Suppressor macrophage treated with lipopolysaccharide for 1 hour (primary cell): ENCODE measurements at regions not wholly inside any gene's neighbourhood (a gene's known extent, or its start where the extent isn't known, plus 50 kb on each side); places are given as distances from the start of the nearest gene placed in this dataset.

Experiments
- DNase-seq, 3 donors: peaks; one replicate each; pipeline ENCODE4 v3.0.0-alpha.2; 2020 to 2022

GRCh38 chr9:11755951-11756350, 937.2 kb upstream of the TYRP1 start:
- no peak for DNase-seq

- no peak for DNase-seq
Measured at GRCh38 chr9:11757408-11757807, 935.8 kb upstream of the TYRP1 start.

GRCh38 chr9:11758016-11758415, 935.2 kb upstream of the TYRP1 start:
- no peak for DNase-seq

GRCh38 chr9:11779971-11780370, 913.2 kb upstream of the TYRP1 start:
- DNase-seq, result no peak

GRCh38 chr9:11792870-11793269, 900.3 kb upstream of the TYRP1 start:
- no peak for DNase-seq

- DNase-seq, result no peak
Measured at GRCh38 chr9:11794984-11795383, 898.2 kb upstream of the TYRP1 start.

GRCh38 chr9:11805969-11806368, 887.2 kb upstream of the TYRP1 start:
- DNase-seq, result no peak

GRCh38 chr9:11821306-11821975, 871.7 kb upstream of the TYRP1 start:
- DNase-seq, result no peak

- DNase-seq, result no peak
Measured at GRCh38 chr9:11828201-11828600, 865.0 kb upstream of the TYRP1 start.

GRCh38 chr9:11833056-11833455, 860.1 kb upstream of the TYRP1 start:
- DNase-seq, result no peak

- no peak for DNase-seq
Measured at GRCh38 chr9:11868795-11869194, 824.4 kb upstream of the TYRP1 start.

- no peak for DNase-seq
Measured at GRCh38 chr9:11871852-11872251, 821.3 kb upstream of the TYRP1 start.

GRCh38 chr9:11872471-11872870, 820.7 kb upstream of the TYRP1 start:
- no peak for DNase-seq

GRCh38 chr9:11874414-11874813, 818.8 kb upstream of the TYRP1 start:
- DNase-seq, result no peak

- no peak for DNase-seq
Measured at GRCh38 chr9:11892401-11892800, 800.8 kb upstream of the TYRP1 start.

GRCh38 chr9:11893331-11893730, 799.9 kb upstream of the TYRP1 start:
- DNase-seq, result no peak

GRCh38 chr9:11894136-11894535, 799.0 kb upstream of the TYRP1 start:
- DNase-seq, result no peak

- DNase-seq, result no peak
Measured at GRCh38 chr9:11902610-11903009, 790.6 kb upstream of the TYRP1 start.

- DNase-seq, result no peak
Measured at GRCh38 chr9:11915699-11916098, 777.5 kb upstream of the TYRP1 start.

GRCh38 chr9:11928871-11929321, 764.3 kb upstream of the TYRP1 start:
- no peak for DNase-seq

GRCh38 chr9:11931109-11931508, 762.1 kb upstream of the TYRP1 start:
- no peak for DNase-seq

GRCh38 chr9:11931751-11932150, 761.4 kb upstream of the TYRP1 start:
- no peak for DNase-seq

- DNase-seq, result no peak
Measured at GRCh38 chr9:11933926-11934325, 759.3 kb upstream of the TYRP1 start.

- no peak for DNase-seq
Measured at GRCh38 chr9:11946531-11946930, 746.7 kb upstream of the TYRP1 start.

GRCh38 chr9:11962327-11962726, 730.9 kb upstream of the TYRP1 start:
- no peak for DNase-seq
